ENCODE measurements at regions not wholly inside any gene's neighbourhood (a gene's known extent, or its start where the extent isn't known, plus 50 kb on each side); places are given as distances from the start of the nearest gene placed in this dataset.

DNA sequence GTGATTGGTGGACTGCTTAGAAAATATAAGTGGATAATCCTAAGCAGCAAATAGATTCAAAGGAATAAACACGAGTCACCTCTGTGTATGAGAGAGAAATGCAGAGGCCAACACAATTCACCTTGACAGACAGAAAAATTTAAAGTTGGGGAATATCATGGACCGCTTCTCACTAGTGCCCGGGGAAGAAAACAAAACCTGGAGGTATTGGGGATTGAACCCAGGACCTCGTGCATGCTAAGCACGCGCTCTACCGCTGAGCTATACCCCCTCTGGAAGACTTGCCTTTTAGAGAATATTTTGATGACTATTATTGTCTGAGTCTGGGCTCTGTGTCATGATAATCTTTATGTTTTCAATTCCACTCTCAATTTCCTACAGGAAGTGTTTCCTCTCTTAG is 111.9 kb downstream of the TRIM27 start:
- TF ChIP-seq EP300 (conservative IDR thresholded peaks at IDR 0.05; ENCODE audit: poor library complexity, severe bottlenecking) (no peak), TAF1 (IDR thresholded peaks at IDR 0.05; ENCODE audit: low read depth) (no peak), POLR2AphosphoS5 (IDR thresholded peaks at IDR 0.05) (no peak)
- Histone ChIP-seq H3K4me3 (ENCODE audit: low read length) (no peak overlapping the region), H4K20me1 (ENCODE audit: insufficient read depth) (no peaks in the 10 kb centered on the region), H3K79me2 (replicated peaks; ENCODE audit: insufficient read depth, low read length) (no peaks in the 10 kb centered on the region), H3F3A (ENCODE audit: insufficient read depth, low read length, poor library complexity, severe bottlenecking) (no peaks in the 10 kb centered on the region), H3K9ac (ENCODE audit: low read length) (no peak overlapping the region), H3K4me2 (ENCODE audit: low read length) (no peak overlapping the region), H3K9me3 (ENCODE audit: low read length) (no peaks in the 10 kb centered on the region), H2AFZ (ENCODE audit: low read depth, low read length) (no peak overlapping the region), H3K27me3 (ENCODE audit: insufficient read depth, low read depth, low read length) (peaks cover 100% of the 10 kb centered on the region), H3K9me2 (ENCODE audit: insufficient read depth, low read length) (no peaks in the 10 kb centered on the region), H3K27ac (ENCODE audit: low read length) (no peak overlapping the region), H3K36me3 (ENCODE audit: insufficient read depth, low read length) (no peaks in the 10 kb centered on the region)

DNA sequence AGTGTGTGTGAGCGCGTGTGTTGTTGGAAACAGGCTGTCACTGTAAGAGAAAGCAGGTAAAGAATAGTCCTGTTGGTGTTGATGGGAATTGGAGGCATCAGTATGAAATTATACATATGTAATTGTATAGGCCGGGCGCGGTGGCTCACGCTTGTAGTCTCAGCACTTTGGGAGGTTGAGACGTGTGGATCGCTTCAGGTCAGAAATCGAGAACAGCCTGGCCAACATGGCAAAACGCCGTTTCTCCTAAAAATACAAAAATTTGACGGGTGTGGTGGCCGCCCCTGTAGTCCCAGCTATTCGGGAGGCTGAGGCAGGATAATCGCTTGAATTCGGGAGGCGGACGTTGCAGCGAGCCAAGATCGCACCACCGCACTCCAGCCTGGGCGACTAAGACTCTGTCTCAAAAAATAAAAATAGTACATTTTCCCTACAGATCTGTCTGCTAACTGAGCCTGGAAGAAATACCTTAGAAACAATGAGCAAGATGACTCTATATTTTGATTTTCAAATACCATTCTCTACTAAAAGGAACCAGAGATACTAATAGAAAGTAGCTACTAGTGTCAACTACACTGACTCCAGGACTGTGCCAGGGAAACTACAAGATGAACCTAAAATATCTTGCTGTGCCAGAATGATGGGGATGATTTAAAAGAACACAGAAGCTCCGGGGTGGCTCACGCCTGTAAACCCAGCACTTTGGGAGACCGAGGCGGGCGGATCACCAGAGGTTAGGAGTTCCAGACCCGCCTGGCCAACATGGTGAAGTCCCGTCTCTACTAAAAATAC is 110.8 kb downstream of the TRIM27 start:
- Histone ChIP-seq H3K4me3 (ENCODE audit: low read length) (no peak overlapping the region), H3K9me2 (ENCODE audit: insufficient read depth, low read length) (no peaks in the 10 kb centered on the region), H3K9me3 (ENCODE audit: low read length) (no peaks in the 10 kb centered on the region), H3K4me2 (ENCODE audit: low read length) (no peak overlapping the region), H3F3A (ENCODE audit: insufficient read depth, low read length, poor library complexity, severe bottlenecking) (no peaks in the 10 kb centered on the region), H3K27ac (ENCODE audit: low read length) (no peak overlapping the region), H4K20me1 (ENCODE audit: insufficient read depth) (no peaks in the 10 kb centered on the region), H3K9ac (ENCODE audit: low read length) (no peak overlapping the region), H3K27me3 (ENCODE audit: insufficient read depth, low read depth, low read length) (peaks cover 100% of the 10 kb centered on the region), H3K79me2 (replicated peaks; ENCODE audit: insufficient read depth, low read length) (no peaks in the 10 kb centered on the region), H2AFZ (ENCODE audit: low read depth, low read length) (no peak overlapping the region), H3K36me3 (ENCODE audit: insufficient read depth, low read length) (no peaks in the 10 kb centered on the region)
- no peak for TF ChIP-seq TAF1 (IDR thresholded peaks at IDR 0.05; ENCODE audit: low read depth)
- TF ChIP-seq SMC3 (conservative IDR thresholded peaks at IDR 0.05; ENCODE audit: poor library complexity): no peak
- no peak for TF ChIP-seq POLR2AphosphoS5 (IDR thresholded peaks at IDR 0.05)
- TF ChIP-seq, protein P1, sequence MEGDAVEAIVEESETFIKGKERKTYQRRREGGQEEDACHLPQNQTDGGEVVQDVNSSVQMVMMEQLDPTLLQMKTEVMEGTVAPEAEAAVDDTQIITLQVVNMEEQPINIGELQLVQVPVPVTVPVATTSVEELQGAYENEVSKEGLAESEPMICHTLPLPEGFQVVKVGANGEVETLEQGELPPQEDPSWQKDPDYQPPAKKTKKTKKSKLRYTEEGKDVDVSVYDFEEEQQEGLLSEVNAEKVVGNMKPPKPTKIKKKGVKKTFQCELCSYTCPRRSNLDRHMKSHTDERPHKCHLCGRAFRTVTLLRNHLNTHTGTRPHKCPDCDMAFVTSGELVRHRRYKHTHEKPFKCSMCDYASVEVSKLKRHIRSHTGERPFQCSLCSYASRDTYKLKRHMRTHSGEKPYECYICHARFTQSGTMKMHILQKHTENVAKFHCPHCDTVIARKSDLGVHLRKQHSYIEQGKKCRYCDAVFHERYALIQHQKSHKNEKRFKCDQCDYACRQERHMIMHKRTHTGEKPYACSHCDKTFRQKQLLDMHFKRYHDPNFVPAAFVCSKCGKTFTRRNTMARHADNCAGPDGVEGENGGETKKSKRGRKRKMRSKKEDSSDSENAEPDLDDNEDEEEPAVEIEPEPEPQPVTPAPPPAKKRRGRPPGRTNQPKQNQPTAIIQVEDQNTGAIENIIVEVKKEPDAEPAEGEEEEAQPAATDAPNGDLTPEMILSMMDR (IDR thresholded peaks at IDR 0.05; ENCODE audit: poor library complexity, severe bottlenecking): no peak
- TF ChIP-seq EP300 (conservative IDR thresholded peaks at IDR 0.05; ENCODE audit: poor library complexity, severe bottlenecking): no peak
- TF ChIP-seq, protein P2, sequence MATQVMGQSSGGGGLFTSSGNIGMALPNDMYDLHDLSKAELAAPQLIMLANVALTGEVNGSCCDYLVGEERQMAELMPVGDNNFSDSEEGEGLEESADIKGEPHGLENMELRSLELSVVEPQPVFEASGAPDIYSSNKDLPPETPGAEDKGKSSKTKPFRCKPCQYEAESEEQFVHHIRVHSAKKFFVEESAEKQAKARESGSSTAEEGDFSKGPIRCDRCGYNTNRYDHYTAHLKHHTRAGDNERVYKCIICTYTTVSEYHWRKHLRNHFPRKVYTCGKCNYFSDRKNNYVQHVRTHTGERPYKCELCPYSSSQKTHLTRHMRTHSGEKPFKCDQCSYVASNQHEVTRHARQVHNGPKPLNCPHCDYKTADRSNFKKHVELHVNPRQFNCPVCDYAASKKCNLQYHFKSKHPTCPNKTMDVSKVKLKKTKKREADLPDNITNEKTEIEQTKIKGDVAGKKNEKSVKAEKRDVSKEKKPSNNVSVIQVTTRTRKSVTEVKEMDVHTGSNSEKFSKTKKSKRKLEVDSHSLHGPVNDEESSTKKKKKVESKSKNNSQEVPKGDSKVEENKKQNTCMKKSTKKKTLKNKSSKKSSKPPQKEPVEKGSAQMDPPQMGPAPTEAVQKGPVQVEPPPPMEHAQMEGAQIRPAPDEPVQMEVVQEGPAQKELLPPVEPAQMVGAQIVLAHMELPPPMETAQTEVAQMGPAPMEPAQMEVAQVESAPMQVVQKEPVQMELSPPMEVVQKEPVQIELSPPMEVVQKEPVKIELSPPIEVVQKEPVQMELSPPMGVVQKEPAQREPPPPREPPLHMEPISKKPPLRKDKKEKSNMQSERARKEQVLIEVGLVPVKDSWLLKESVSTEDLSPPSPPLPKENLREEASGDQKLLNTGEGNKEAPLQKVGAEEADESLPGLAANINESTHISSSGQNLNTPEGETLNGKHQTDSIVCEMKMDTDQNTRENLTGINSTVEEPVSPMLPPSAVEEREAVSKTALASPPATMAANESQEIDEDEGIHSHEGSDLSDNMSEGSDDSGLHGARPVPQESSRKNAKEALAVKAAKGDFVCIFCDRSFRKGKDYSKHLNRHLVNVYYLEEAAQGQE (IDR thresholded peaks at IDR 0.05; ENCODE audit: borderline replicate concordance): no peak
- no peak for TF ChIP-seq EZH2 (IDR thresholded peaks at IDR 0.05; ENCODE audit: borderline replicate concordance, insufficient read depth, low read length, poor library complexity, severe bottlenecking)
- TF ChIP-seq MXI1 (conservative IDR thresholded peaks at IDR 0.05; ENCODE audit: poor library complexity, severe bottlenecking): no peak

Measured in neural cell (in vitro differentiated cells).